GM23338 (cell line): ENCODE measurements at regions not wholly inside any gene's neighbourhood (a gene's known extent, or its start where the extent isn't known, plus 50 kb on each side); places are given as distances from the start of the nearest gene placed in this dataset.

Experiments
- ATAC-seq: fragments of 200-7000 bp; cut with Tn5 transposase; 3 replicates; pipeline ENCODE4 v1.9.1; 2020
- DNase-seq: peaks from one replicate; pipeline ENCODE4 v3.0.0-alpha.2; 2015; ENCODE audit warnings: low spot score
- H2AFZ ChIP-seq: fragments of 200-600 bp; sonication (generic); 2 replicates; pipeline ENCODE4 v1.8.0; 2016; ENCODE audit warnings: antibody characterized with exemption, mild to moderate bottlenecking, moderate library complexity
- H3F3A ChIP-seq: fragments of 200-600 bp; sonication (generic); replicated peaks from 2 replicates; pipeline ENCODE4 v1.8.0; 2017; ENCODE audit warnings: antibody characterized with exemption, mixed run types, low read depth
- H3K27ac ChIP-seq: fragments of 200-600 bp; sonication (generic); 2 replicates; pipeline ENCODE4 v1.6.1; 2016; ENCODE audit warnings: low read depth
- H3K27me3 ChIP-seq: fragments of 200-600 bp; sonication (generic); 2 replicates; pipeline ENCODE4 v1.8.0; 2016; ENCODE audit warnings: mild to moderate bottlenecking, mixed run types, moderate library complexity; ENCODE audit not compliant: insufficient read depth
- H3K36me3 ChIP-seq: fragments of 200-600 bp; sonication (generic); 2 replicates; pipeline ENCODE4 v1.8.0; 2016; ENCODE audit warnings: mild to moderate bottlenecking; ENCODE audit not compliant: insufficient read depth
- H3K4me1 ChIP-seq: fragments of 200-600 bp; sonication (generic); 2 replicates; pipeline ENCODE4 v1.8.0; 2016; ENCODE audit warnings: mild to moderate bottlenecking, moderate library complexity; ENCODE audit not compliant: insufficient read depth
- H3K4me2 ChIP-seq: fragments of 200-600 bp; sonication (generic); 2 replicates; pipeline ENCODE4 v1.7.1; 2017; ENCODE audit warnings: mixed run types
- H3K4me3 ChIP-seq: fragments of 200-600 bp; sonication (generic); 2 replicates; pipeline ENCODE4 v1.6.1; 2016; ENCODE audit warnings: mixed run types
- H3K79me2 ChIP-seq: fragments of 200-600 bp; sonication (generic); replicated peaks from 2 replicates; pipeline ENCODE4 v1.8.0; 2017; ENCODE audit warnings: mild to moderate bottlenecking; ENCODE audit not compliant: insufficient read depth
- H3K9me2 ChIP-seq: fragments of 200-600 bp; sonication (generic); 2 replicates; pipeline ENCODE4 v1.8.0; 2017; ENCODE audit not compliant: insufficient read depth
- H4K20me1 ChIP-seq: fragments of 200-600 bp; sonication (generic); replicated peaks from 2 replicates; pipeline ENCODE4 v1.8.0; 2017; ENCODE audit warnings: mild to moderate bottlenecking; ENCODE audit not compliant: insufficient read depth
- H3K27ac Mint-ChIP-seq: 2 replicates; pipeline ENCODE4 v1.8.0; 2020; ENCODE audit warnings: inconsistent platforms, mild to moderate bottlenecking, moderate library complexity, mixed read lengths
- H3K27me3 Mint-ChIP-seq: 3 replicates; pipeline ENCODE4 v1.8.0; 2022; ENCODE audit warnings: low read depth, mild to moderate bottlenecking, moderate library complexity, mixed read lengths, inconsistent platforms; ENCODE audit not compliant: insufficient read depth, poor library complexity
- H3K36me3 Mint-ChIP-seq: 3 replicates; pipeline ENCODE4 v1.8.0; 2021; ENCODE audit warnings: low read depth, mild to moderate bottlenecking, inconsistent platforms, moderate library complexity, mixed read lengths
- H3K4me1 Mint-ChIP-seq: 3 replicates; pipeline ENCODE4 v1.8.0; 2020; ENCODE audit warnings: mild to moderate bottlenecking, inconsistent platforms, mixed read lengths
- H3K4me3 Mint-ChIP-seq: 3 replicates; pipeline ENCODE4 v1.8.0; 2021; ENCODE audit warnings: moderate library complexity, mild to moderate bottlenecking, inconsistent platforms, mixed read lengths
- H3K9me3 Mint-ChIP-seq: 3 replicates; pipeline ENCODE4 v1.8.0; 2020; ENCODE audit warnings: moderate library complexity, mild to moderate bottlenecking, inconsistent platforms, mixed read lengths
- CREB1 ChIP-seq: fragments of 250-450 bp; sonication (Bioruptor Pico); IDR thresholded peaks from 2 replicates; pipeline ENCODE4 v1.5.0; 2020; ENCODE audit warnings: low read depth, mild to moderate bottlenecking, moderate library complexity
- ETS1 ChIP-seq: IDR thresholded peaks from 2 replicates; pipeline ENCODE4 v1.6.1; 2016; ENCODE audit warnings: antibody characterized with exemption
- EZH2phosphoT487 ChIP-seq: fragments of 200-600 bp; sonication (generic); IDR thresholded peaks from one replicate; pipeline ENCODE4 v1.8.1; 2018; ENCODE audit warnings: antibody characterized with exemption; ENCODE audit not compliant: unreplicated experiment
- JUNB ChIP-seq: IDR thresholded peaks from one replicate; pipeline ENCODE4 v1.6.1; 2016; ENCODE audit warnings: antibody characterized with exemption; ENCODE audit not compliant: unreplicated experiment
- NANOG ChIP-seq: IDR thresholded peaks from 2 replicates; pipeline ENCODE4 v1.6.1; 2016; ENCODE audit warnings: antibody characterized with exemption, borderline replicate concordance
- REST ChIP-seq: IDR thresholded peaks from one replicate; pipeline ENCODE4 v1.6.1; 2018; ENCODE audit warnings: antibody characterized with exemption; ENCODE audit not compliant: unreplicated experiment
- ZNF331 ChIP-seq: fragments of 250-450 bp; sonication (Bioruptor Pico); IDR thresholded peaks from 2 replicates; pipeline ENCODE4 v1.5.0; 2020; ENCODE audit warnings: low read depth, mild to moderate bottlenecking, moderate library complexity

- H3K27me3 ChIP-seq, result no peaks in the 10 kb centered on the region
- no peaks in the 10 kb centered on the region for H3K36me3 ChIP-seq
- peak overlapping the region; percentile 70 for H3K4me2 ChIP-seq
- H4K20me1 ChIP-seq, result no peaks in the 10 kb centered on the region
- Mint-ChIP-seq H3K9me3 (no peaks in the 10 kb centered on the region), H3K36me3 (no peaks in the 10 kb centered on the region), H3K4me1 (peaks cover 51% of the 10 kb centered on the region), H3K27me3 (peaks cover 7% of the 10 kb centered on the region), H3K4me3 (peak overlapping the region; percentile 55), H3K27ac (peak overlapping the region; percentile 77)
- H3K4me3 ChIP-seq, result peak overlapping the region; percentile 29
- no peaks in the 10 kb centered on the region for H3F3A ChIP-seq
- H3K9me2 ChIP-seq, result no peaks in the 10 kb centered on the region
- peaks cover 63% of the 10 kb centered on the region for H3K4me1 ChIP-seq
- peak overlapping the region; percentile 70 for H3K27ac ChIP-seq
- TF ChIP-seq NANOG (peak; percentile 34; the same call in 1 of the 2 replicates), REST (no peak), EZH2phosphoT487 (no peak), ZNF331 (no peak), JUNB (no peak)
- peak; percentile 84 for ATAC-seq
- H3K79me2 ChIP-seq, result no peaks in the 10 kb centered on the region
- DNase-seq, result peak; percentile 63
- no peak overlapping the region for H2AFZ ChIP-seq
Measured at GRCh38 chr6:98627129-98627775, 207.1 kb upstream of the POU3F2 start.

GRCh38 chr6:98633886-98634285 lies 200.5 kb upstream of the POU3F2 start:
- no peaks in the 10 kb centered on the region for H3K36me3 Mint-ChIP-seq
- H3F3A ChIP-seq, result no peaks in the 10 kb centered on the region
- no peak overlapping the region for H3K4me3 ChIP-seq
- peak overlapping the region; percentile 23; the same call in 1 of the 2 replicates for H3K27ac ChIP-seq
- ATAC-seq (no peak), DNase-seq (no peak)
- H4K20me1 ChIP-seq, result no peaks in the 10 kb centered on the region
- H3K27ac Mint-ChIP-seq, result peak overlapping the region; percentile 59
- no peaks in the 10 kb centered on the region for H3K9me3 Mint-ChIP-seq
- peaks cover 95% of the 10 kb centered on the region for H3K4me1 ChIP-seq
- TF ChIP-seq ETS1 (no peak), CREB1 (CRISPR knock-in tag) (no peak), ZNF331 (no peak), JUNB (no peak)
- peak overlapping the region; percentile 59 for H3K4me2 ChIP-seq
- H3K27me3 Mint-ChIP-seq, result peaks cover 7% of the 10 kb centered on the region
- H3K9me2 ChIP-seq, result no peaks in the 10 kb centered on the region
- H3K4me1 Mint-ChIP-seq, result peaks cover 80% of the 10 kb centered on the region
- H3K4me3 Mint-ChIP-seq, result no peak overlapping the region
- H2AFZ ChIP-seq, result no peak overlapping the region
- no peaks in the 10 kb centered on the region for H3K79me2 ChIP-seq
- no peaks in the 10 kb centered on the region for H3K36me3 ChIP-seq
- no peaks in the 10 kb centered on the region for H3K27me3 ChIP-seq
